ENCODE measurements at regions not wholly inside any gene's neighbourhood (a gene's known extent, or its start where the extent isn't known, plus 50 kb on each side); places are given as distances from the start of the nearest gene placed in this dataset.

DNA sequence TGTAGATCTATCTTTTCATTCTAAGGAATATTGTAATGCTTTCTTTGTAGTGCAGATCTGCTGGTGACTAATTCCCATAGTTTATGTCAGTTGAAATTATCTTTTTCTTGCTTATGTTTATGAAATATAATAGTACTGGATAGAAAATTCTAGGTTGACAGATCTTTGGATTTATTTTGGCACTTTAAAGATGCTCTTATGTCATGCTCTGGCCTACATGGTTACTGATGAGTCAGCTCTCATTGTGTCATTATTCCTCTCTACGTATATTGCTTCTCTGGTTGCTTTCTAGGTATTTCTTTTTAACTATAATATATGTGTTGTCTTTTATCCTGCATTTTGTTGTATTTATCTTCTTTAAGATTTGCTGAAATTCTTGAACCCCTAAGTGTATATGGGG, 955.5 kb upstream of the CHORDC1 start:
- no peak overlapping the region for H3K4me3 ChIP-seq (ENCODE audit: low read length)
- no peak for ATAC-seq

DNA sequence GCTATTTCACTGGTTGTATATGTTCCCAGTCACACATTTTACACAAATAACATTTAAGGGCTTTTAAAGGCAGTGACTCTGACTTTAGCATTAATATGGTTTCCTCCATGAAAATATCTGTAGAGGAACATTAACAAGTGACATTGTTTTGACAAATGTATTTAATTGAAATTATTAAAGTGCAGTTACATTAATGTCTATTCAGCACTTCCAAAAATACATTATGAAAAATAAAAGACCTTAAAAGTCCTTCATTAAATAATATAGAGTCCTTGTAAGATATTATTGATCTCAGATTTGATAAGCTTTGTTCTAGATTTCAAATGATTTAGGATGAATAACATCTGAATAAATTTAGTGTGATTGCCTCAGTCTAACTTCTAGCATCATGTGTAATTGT, 951.9 kb upstream of the CHORDC1 start:
- Histone ChIP-seq H3K9me3 (ENCODE audit: low read length) (no peaks in the 10 kb centered on the region), H2AFZ (ENCODE audit: low read length) (no peak overlapping the region), H3K9ac (ENCODE audit: low read length) (no peak overlapping the region), H3F3A (ENCODE audit: low read length, unreplicated experiment) (no peaks in the 10 kb centered on the region), H3K4me3 (ENCODE audit: low read length) (no peak overlapping the region), H3K27ac (ENCODE audit: low read length) (no peak overlapping the region), H3K79me2 (ENCODE audit: low read length) (no peaks in the 10 kb centered on the region), H3K36me3 (ENCODE audit: low read depth, low read length) (no peaks in the 10 kb centered on the region), H3K27me3 (ENCODE audit: low read length) (no peaks in the 10 kb centered on the region), H3K4me1 (ENCODE audit: insufficient read depth, low read length) (peaks cover 5% of the 10 kb centered on the region), H3K4me2 (ENCODE audit: low read length) (no peak overlapping the region), H3K9me2 (replicated peaks; ENCODE audit: low read length) (no peaks in the 10 kb centered on the region), H4K20me1 (ENCODE audit: low read length) (no peaks in the 10 kb centered on the region)
- ChIA-PET CTCF (no interaction called here), POLR2A (ENCODE audit: unreplicated experiment) (no interaction called here)
- intact Hi-C loops (cut with micrococcal nuclease), result no loop called here
- DNase-seq (no peak), ATAC-seq (no peak)
- no TSS peak for BruUV-seq (replicated peaks)
- TF ChIP-seq, protein P1, sequence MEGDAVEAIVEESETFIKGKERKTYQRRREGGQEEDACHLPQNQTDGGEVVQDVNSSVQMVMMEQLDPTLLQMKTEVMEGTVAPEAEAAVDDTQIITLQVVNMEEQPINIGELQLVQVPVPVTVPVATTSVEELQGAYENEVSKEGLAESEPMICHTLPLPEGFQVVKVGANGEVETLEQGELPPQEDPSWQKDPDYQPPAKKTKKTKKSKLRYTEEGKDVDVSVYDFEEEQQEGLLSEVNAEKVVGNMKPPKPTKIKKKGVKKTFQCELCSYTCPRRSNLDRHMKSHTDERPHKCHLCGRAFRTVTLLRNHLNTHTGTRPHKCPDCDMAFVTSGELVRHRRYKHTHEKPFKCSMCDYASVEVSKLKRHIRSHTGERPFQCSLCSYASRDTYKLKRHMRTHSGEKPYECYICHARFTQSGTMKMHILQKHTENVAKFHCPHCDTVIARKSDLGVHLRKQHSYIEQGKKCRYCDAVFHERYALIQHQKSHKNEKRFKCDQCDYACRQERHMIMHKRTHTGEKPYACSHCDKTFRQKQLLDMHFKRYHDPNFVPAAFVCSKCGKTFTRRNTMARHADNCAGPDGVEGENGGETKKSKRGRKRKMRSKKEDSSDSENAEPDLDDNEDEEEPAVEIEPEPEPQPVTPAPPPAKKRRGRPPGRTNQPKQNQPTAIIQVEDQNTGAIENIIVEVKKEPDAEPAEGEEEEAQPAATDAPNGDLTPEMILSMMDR (conservative IDR thresholded peaks at IDR 0.05; ENCODE audit: low read depth, low read length), result no peak
- TF ChIP-seq EZH2phosphoT487 (IDR thresholded peaks at IDR 0.05; ENCODE audit: borderline replicate concordance, low read length) (no peak), EZH2 (IDR thresholded peaks at IDR 0.05; ENCODE audit: low read length, unreplicated experiment) (no peak)

More for the DNA sequence above, 955.5 kb upstream of the CHORDC1 start:
- no peak for TF ChIP-seq EZH2 (IDR thresholded peaks at IDR 0.05; ENCODE audit: low read length, unreplicated experiment)
- TF ChIP-seq, protein P1 (conservative IDR thresholded peaks at IDR 0.05; ENCODE audit: low read depth, low read length), result no peak
- Histone ChIP-seq H3K4me1 (ENCODE audit: insufficient read depth, low read length) (peaks cover 5% of the 10 kb centered on the region), H4K20me1 (ENCODE audit: low read length) (no peaks in the 10 kb centered on the region), H3K27ac (ENCODE audit: low read length) (no peak overlapping the region), H2AFZ (ENCODE audit: low read length) (no peak overlapping the region), H3K27me3 (ENCODE audit: low read length) (no peaks in the 10 kb centered on the region), H3K9me3 (ENCODE audit: low read length) (0 out of 2 replicates have a peak, but pooled peaks cover 6% of the 10 kb centered on the region), H3K79me2 (ENCODE audit: low read length) (no peaks in the 10 kb centered on the region), H3K4me2 (ENCODE audit: low read length) (no peak overlapping the region), H3K9me2 (replicated peaks; ENCODE audit: low read length) (no peaks in the 10 kb centered on the region), H3K9ac (ENCODE audit: low read length) (no peak overlapping the region), H3K36me3 (ENCODE audit: low read depth, low read length) (no peaks in the 10 kb centered on the region), H3F3A (ENCODE audit: low read length, unreplicated experiment) (no peaks in the 10 kb centered on the region)
- ChIA-PET CTCF (no interaction called here), POLR2A (ENCODE audit: unreplicated experiment) (no interaction called here)
- no peak for DNase-seq
- intact Hi-C loops (cut with micrococcal nuclease), result no loop called here
- BruUV-seq (replicated peaks), result no TSS peak

DNA sequence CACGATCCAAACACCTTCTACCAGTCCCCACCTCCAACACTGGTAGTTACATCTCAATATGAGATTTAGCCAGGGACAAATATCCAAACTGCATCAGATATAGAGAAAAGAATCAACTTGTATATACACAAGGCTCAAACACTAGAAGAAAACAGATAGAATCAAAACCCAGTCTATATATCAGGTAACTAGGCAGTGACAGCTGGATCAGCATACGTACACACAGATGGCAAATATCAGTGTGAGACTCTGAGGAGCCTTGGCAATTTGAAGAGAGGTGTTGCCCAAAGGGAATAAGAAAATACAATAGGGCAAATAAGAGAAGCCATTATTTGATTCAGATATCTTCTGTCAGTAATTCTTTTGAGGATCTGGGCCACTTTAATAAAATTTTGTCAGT, 951.3 kb upstream of the CHORDC1 start:
- Histone ChIP-seq H3K79me2 (ENCODE audit: low read length) (no peaks in the 10 kb centered on the region), H3K9me2 (replicated peaks; ENCODE audit: low read length) (no peaks in the 10 kb centered on the region), H3F3A (ENCODE audit: low read length, unreplicated experiment) (no peaks in the 10 kb centered on the region), H3K27ac (ENCODE audit: low read length) (no peak overlapping the region), H3K4me1 (ENCODE audit: insufficient read depth, low read length) (peaks cover 5% of the 10 kb centered on the region), H3K4me3 (ENCODE audit: low read length) (no peak overlapping the region), H3K27me3 (ENCODE audit: low read length) (no peaks in the 10 kb centered on the region), H3K9ac (ENCODE audit: low read length) (no peak overlapping the region), H4K20me1 (ENCODE audit: low read length) (no peaks in the 10 kb centered on the region), H3K9me3 (ENCODE audit: low read length) (no peaks in the 10 kb centered on the region), H3K4me2 (ENCODE audit: low read length) (no peak overlapping the region), H3K36me3 (ENCODE audit: low read depth, low read length) (no peaks in the 10 kb centered on the region), H2AFZ (ENCODE audit: low read length) (no peak overlapping the region)
- CTCF ChIA-PET, result no interaction called here
- DNase-seq (no peak), ATAC-seq (no peak)
- no TSS peak for BruUV-seq (replicated peaks)
- TF ChIP-seq EZH2phosphoT487 (IDR thresholded peaks at IDR 0.05; ENCODE audit: borderline replicate concordance, low read length) (no peak), EZH2 (IDR thresholded peaks at IDR 0.05; ENCODE audit: low read length, unreplicated experiment) (no peak)
- TF ChIP-seq, protein P1 (conservative IDR thresholded peaks at IDR 0.05; ENCODE audit: low read depth, low read length), result no peak
- POLR2A ChIA-PET (ENCODE audit: unreplicated experiment), result no interaction called here
- intact Hi-C loops (cut with micrococcal nuclease), result no loop called here
